SU-DHL-6 (cell line): ENCODE measurements at regions not wholly inside any gene's neighbourhood (a gene's known extent, or its start where the extent isn't known, plus 50 kb on each side); places are given as distances from the start of the nearest gene placed in this dataset.

Source experiments
- H2AFZ ChIP-seq: fragments of 200-600 bp; sonication (generic); 2 replicates; pipeline ENCODE4 v1.6.1; 2014; ENCODE audit warnings: low read depth, mild to moderate bottlenecking, moderate library complexity, mixed read lengths, antibody characterized with exemption, low read length; ENCODE audit not compliant: severe bottlenecking
- H3F3A ChIP-seq: fragments of 200-600 bp; shearing (Covaris generic); 2 replicates; pipeline ENCODE4 v1.6.0; 2016; ENCODE audit warnings: antibody characterized with exemption, mild to moderate bottlenecking; ENCODE audit not compliant: insufficient read depth
- H3K27ac ChIP-seq: fragments of 200-600 bp; sonication (generic); 2 replicates; pipeline ENCODE4 v1.5.1; 2016; ENCODE audit warnings: low read depth, mild to moderate bottlenecking, low read length, moderate library complexity, mixed read lengths
- H3K27me3 ChIP-seq: fragments of 200-600 bp; sonication (generic), shearing (Covaris generic); 2 replicates; pipeline ENCODE4 v1.6.0; 2014; ENCODE audit warnings: mild to moderate bottlenecking, low read length
- H3K36me3 ChIP-seq: fragments of 200-600 bp; sonication (generic); 2 replicates; pipeline ENCODE4 v1.6.1; 2014; ENCODE audit warnings: mild to moderate bottlenecking, low read length, mixed read lengths
- H3K4me2 ChIP-seq: fragments of 300-600, 200-600 bp; shearing (Covaris generic), sonication (generic); 2 replicates; pipeline ENCODE4 v1.6.0; 2014; ENCODE audit warnings: low read length, low read depth, mild to moderate bottlenecking; ENCODE audit not compliant: poor library complexity, severe bottlenecking
- H3K4me3 ChIP-seq: fragments of 200-600 bp; sonication (generic); 2 replicates; pipeline ENCODE4 v1.5.1; 2014; ENCODE audit warnings: antibody characterized with exemption, low read length, mild to moderate bottlenecking, mixed read lengths; ENCODE audit not compliant: insufficient read depth, poor library complexity, severe bottlenecking
- H3K79me2 ChIP-seq: fragments of 200-600 bp; sonication (generic); 2 replicates; pipeline ENCODE4 v1.6.1; 2014; ENCODE audit warnings: mild to moderate bottlenecking, low read length, moderate library complexity; ENCODE audit not compliant: insufficient read depth
- H3K9ac ChIP-seq: fragments of 200-600 bp; sonication (generic); 2 replicates; pipeline ENCODE4 v1.7.0; 2014; ENCODE audit warnings: mild to moderate bottlenecking, low read length
- H3K9me2 ChIP-seq: fragments of 200-600 bp; sonication (generic); replicated peaks from 2 replicates; pipeline ENCODE4 v1.6.1; 2014; ENCODE audit warnings: low read length; ENCODE audit not compliant: insufficient read depth
- H3K9me3 ChIP-seq: fragments of 200-600 bp; sonication (generic); 2 replicates; pipeline ENCODE4 v1.6.1; 2014; ENCODE audit warnings: low read length, mixed read lengths; ENCODE audit not compliant: insufficient read depth
- H4K20me1 ChIP-seq: fragments of 200-600 bp; sonication (generic); 2 replicates; pipeline ENCODE4 v1.6.1; 2014; ENCODE audit warnings: low read depth, mild to moderate bottlenecking, antibody characterized with exemption, low read length, moderate library complexity, mixed read lengths
- CTCF ChIP-seq: fragments of 200-600 bp; sonication (generic); IDR thresholded peaks from one replicate; pipeline ENCODE4 v1.5.1; 2017; ENCODE audit warnings: antibody characterized with exemption, mild to moderate bottlenecking, low read length, moderate library complexity; ENCODE audit not compliant: insufficient read depth, poor library complexity, severe bottlenecking
- EZH2phosphoT487 ChIP-seq: fragments of 200-600 bp; sonication (generic), shearing (Covaris generic); conservative IDR thresholded peaks from 2 replicates; pipeline ENCODE4 v1.6.1; 2018; ENCODE audit warnings: mild to moderate bottlenecking, antibody characterized with exemption, low read length, moderate library complexity, mixed read lengths

- H3K4me2 ChIP-seq, result no peak overlapping the region
- TF ChIP-seq EZH2phosphoT487, result no peak
- no peak for TF ChIP-seq CTCF
- H3K9ac ChIP-seq, result no peak overlapping the region
- no peak overlapping the region for H2AFZ ChIP-seq
- H3K79me2 ChIP-seq, result no peaks in the 10 kb centered on the region
- no peak overlapping the region for H3K27ac ChIP-seq
- no peaks in the 10 kb centered on the region for H3K27me3 ChIP-seq
- H3K36me3 ChIP-seq, result no peaks in the 10 kb centered on the region
- no peaks in the 10 kb centered on the region for H3K9me3 ChIP-seq
- no peaks in the 10 kb centered on the region for H4K20me1 ChIP-seq
- H3F3A ChIP-seq, result no peaks in the 10 kb centered on the region
- H3K9me2 ChIP-seq, result no peaks in the 10 kb centered on the region
- H3K4me3 ChIP-seq, result no peak overlapping the region
Measured at GRCh38 chr6:169044381-169045230, 209.0 kb downstream of the THBS2 start.

- Histone ChIP-seq H3K4me2 (no peak overlapping the region), H3K9me3 (no peaks in the 10 kb centered on the region), H3K36me3 (no peaks in the 10 kb centered on the region)
Measured at GRCh38 chr6:169042061-169042460, 211.6 kb downstream of the THBS2 start.

GRCh38 chr6:169041078-169041477, 212.6 kb downstream of the THBS2 start:
- no peak overlapping the region for H3K9ac ChIP-seq
- no peak overlapping the region for H3K4me3 ChIP-seq
- no peaks in the 10 kb centered on the region for H3K36me3 ChIP-seq
- H3K27ac ChIP-seq, result no peak overlapping the region
- H3K9me3 ChIP-seq, result no peaks in the 10 kb centered on the region
- H3K9me2 ChIP-seq, result no peaks in the 10 kb centered on the region
- H3K4me2 ChIP-seq, result no peak overlapping the region
- H3F3A ChIP-seq, result no peaks in the 10 kb centered on the region
- no peak for TF ChIP-seq CTCF
- TF ChIP-seq EZH2phosphoT487, result no peak
- no peaks in the 10 kb centered on the region for H3K27me3 ChIP-seq
- no peaks in the 10 kb centered on the region for H4K20me1 ChIP-seq
- H2AFZ ChIP-seq, result no peak overlapping the region
- no peaks in the 10 kb centered on the region for H3K79me2 ChIP-seq

More at GRCh38 chr6:169042061-169042460, 211.6 kb downstream of the THBS2 start:
- no peak overlapping the region for H2AFZ ChIP-seq
- H3K27ac ChIP-seq, result no peak overlapping the region
- H3K27me3 ChIP-seq, result no peaks in the 10 kb centered on the region
- TF ChIP-seq CTCF (no peak), EZH2phosphoT487 (no peak)
- no peaks in the 10 kb centered on the region for H3F3A ChIP-seq
- no peaks in the 10 kb centered on the region for H3K79me2 ChIP-seq
- no peak overlapping the region for H3K9ac ChIP-seq
- H4K20me1 ChIP-seq, result no peaks in the 10 kb centered on the region
- no peak overlapping the region for H3K4me3 ChIP-seq
- H3K9me2 ChIP-seq, result no peaks in the 10 kb centered on the region
